DMS153 (cell line): ENCODE measurements at regions not wholly inside any gene's neighbourhood (a gene's known extent, or its start where the extent isn't known, plus 50 kb on each side); places are given as distances from the start of the nearest gene placed in this dataset.

ENCODE experiments used
- DNase-seq: peaks from one replicate; lab custom pipeline; 2025; lab: John Stamatoyannopoulos, UW

- no peak for DNase-seq
Observed at GRCh38 chrX:39891781-39892180, 206.0 kb downstream of the BCOR start.

GRCh38 chrX:39893417-39894338 is 204.1 kb downstream of the BCOR start:
- no peak for DNase-seq

- peak; percentile 48 for DNase-seq
Observed at GRCh38 chrX:39894683-39895082, 203.1 kb downstream of the BCOR start.

GRCh38 chrX:39895218-39896110 is 202.3 kb downstream of the BCOR start:
- no peak for DNase-seq

- no peak for DNase-seq
Observed at GRCh38 chrX:39896951-39897740, 200.6 kb downstream of the BCOR start.

- DNase-seq, result no peak
Observed at GRCh38 chrX:39897741-39898097, 200.0 kb downstream of the BCOR start.

- DNase-seq, result no peak
Observed at GRCh38 chrX:39898147-39898546, 199.6 kb downstream of the BCOR start.

- DNase-seq, result no peak
Observed at GRCh38 chrX:39899059-39899458, 198.7 kb downstream of the BCOR start.

- DNase-seq, result no peak
Observed at GRCh38 chrX:39899856-39900776, 197.6 kb downstream of the BCOR start.

GRCh38 chrX:39900777-39901170 is 197.0 kb downstream of the BCOR start:
- DNase-seq, result no peak

GRCh38 chrX:39903343-39903742 is 194.4 kb downstream of the BCOR start:
- no peak for DNase-seq

GRCh38 chrX:39903937-39904336 is 193.8 kb downstream of the BCOR start:
- DNase-seq, result no peak

GRCh38 chrX:39904816-39905537 is 192.8 kb downstream of the BCOR start:
- no peak for DNase-seq

- no peak for DNase-seq
Observed at GRCh38 chrX:39905538-39905891, 192.2 kb downstream of the BCOR start.

GRCh38 chrX:39905946-39906345 is 191.8 kb downstream of the BCOR start:
- DNase-seq, result no peak

- no peak for DNase-seq
Observed at GRCh38 chrX:39907964-39908661, 189.6 kb downstream of the BCOR start.

- DNase-seq, result no peak
Observed at GRCh38 chrX:39909996-39910395, 187.8 kb downstream of the BCOR start.

- DNase-seq, result no peak
Observed at GRCh38 chrX:39910651-39911050, 187.1 kb downstream of the BCOR start.

GRCh38 chrX:39911278-39911897 is 186.4 kb downstream of the BCOR start:
- DNase-seq, result no peak
